ENCODE measurements at regions not wholly inside any gene's neighbourhood (a gene's known extent, or its start where the extent isn't known, plus 50 kb on each side); places are given as distances from the start of the nearest gene placed in this dataset.

DNA sequence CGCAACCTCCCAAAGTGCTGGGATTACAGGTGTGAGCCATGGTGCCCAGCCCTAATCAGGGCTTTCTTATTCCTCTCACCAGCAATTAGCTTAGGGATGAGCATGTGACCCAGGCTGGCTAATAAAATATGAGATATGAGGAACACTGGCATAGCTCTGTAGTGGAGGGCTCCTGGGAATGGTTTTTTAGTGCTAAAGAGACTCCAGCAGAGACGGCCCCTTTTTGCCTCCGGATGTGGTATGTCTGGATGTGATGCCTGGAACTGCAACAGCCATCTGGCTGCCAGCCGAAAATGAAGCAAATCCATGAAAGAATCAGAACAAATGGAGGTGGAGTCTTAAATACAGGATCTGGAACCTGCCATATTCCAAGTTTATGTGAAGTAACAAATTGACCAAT, 69.1 kb upstream of the MAGI1 start:
- no peak overlapping the region for H3K4me3 ChIP-seq (replicated peaks; ENCODE audit: low read depth, low read length)
- no peak for DNase-seq (ENCODE audit: extremely low read depth, insufficient read length)
- H3K27me3 ChIP-seq (replicated peaks; ENCODE audit: control insufficient read depth, insufficient read depth, low read length), result no peaks in the 10 kb centered on the region
- no peaks in the 10 kb centered on the region for H3K36me3 ChIP-seq (ENCODE audit: control insufficient read depth, insufficient read depth, low read length)
- no peak for TF ChIP-seq CTCF (IDR thresholded peaks at IDR 0.05; ENCODE audit: insufficient read depth, low read length, poor library complexity, severe bottlenecking)

DNA sequence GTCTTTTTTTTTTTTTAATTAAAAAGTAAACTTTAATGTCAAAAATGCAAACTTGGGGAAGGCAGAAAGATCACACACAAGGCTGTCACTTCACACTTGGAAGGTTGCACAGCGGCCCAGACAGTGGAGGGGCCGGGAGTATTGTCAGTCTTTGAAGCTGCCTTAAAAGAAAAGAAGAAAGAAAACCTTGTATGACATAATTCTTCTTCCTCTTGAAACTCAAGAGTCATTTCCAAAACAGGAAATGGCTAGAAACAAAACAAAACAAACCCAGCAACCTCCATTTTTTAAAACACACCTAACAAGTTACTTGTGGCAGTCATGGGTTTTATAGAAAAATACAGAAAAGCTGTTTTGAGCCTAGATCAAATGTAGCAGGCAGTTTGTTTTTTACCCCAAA, 68.1 kb upstream of the MAGI1 start:
- H3K36me3 ChIP-seq (ENCODE audit: control insufficient read depth, insufficient read depth, low read length), result no peaks in the 10 kb centered on the region

GRCh38 chr3:66104535-66104934, 65.8 kb upstream of the MAGI1 start:
- Histone ChIP-seq H3K27me3 (replicated peaks; ENCODE audit: control insufficient read depth, insufficient read depth, low read length) (no peaks in the 10 kb centered on the region), H3K4me3 (replicated peaks; ENCODE audit: low read depth, low read length) (no peak overlapping the region), H3K36me3 (ENCODE audit: control insufficient read depth, insufficient read depth, low read length) (no peaks in the 10 kb centered on the region)
- no peak for TF ChIP-seq CTCF (IDR thresholded peaks at IDR 0.05; ENCODE audit: insufficient read depth, low read length, poor library complexity, severe bottlenecking)
- DNase-seq (ENCODE audit: extremely low read depth, insufficient read length), result no peak

More for the DNA sequence above, 68.1 kb upstream of the MAGI1 start:
- no peak for TF ChIP-seq CTCF (IDR thresholded peaks at IDR 0.05; ENCODE audit: insufficient read depth, low read length, poor library complexity, severe bottlenecking)
- no peak for DNase-seq (ENCODE audit: extremely low read depth, insufficient read length)
- Histone ChIP-seq H3K27me3 (replicated peaks; ENCODE audit: control insufficient read depth, insufficient read depth, low read length) (no peaks in the 10 kb centered on the region), H3K4me3 (replicated peaks; ENCODE audit: low read depth, low read length) (no peak overlapping the region)

DNA sequence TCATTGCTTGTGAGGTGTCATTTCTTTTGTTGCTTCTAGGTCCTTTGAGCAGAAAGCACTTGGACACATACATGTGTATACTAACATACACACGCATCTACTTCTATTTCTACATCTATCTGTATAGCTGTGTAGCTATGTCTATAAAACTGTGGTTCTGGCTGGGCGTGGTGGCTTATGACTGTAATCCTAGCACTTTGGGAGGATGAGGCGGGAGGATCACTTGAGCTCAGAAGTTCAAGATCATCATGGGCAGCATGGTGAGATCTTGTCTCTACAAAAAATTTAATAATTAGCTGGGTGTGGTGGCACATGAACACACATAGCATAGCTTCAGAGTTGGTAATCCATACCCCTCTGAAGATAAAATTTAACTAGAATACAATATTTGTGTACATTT, 65.0 kb upstream of the MAGI1 start:
- Histone ChIP-seq H3K36me3 (ENCODE audit: control insufficient read depth, insufficient read depth, low read length) (no peaks in the 10 kb centered on the region), H3K27me3 (replicated peaks; ENCODE audit: control insufficient read depth, insufficient read depth, low read length) (no peaks in the 10 kb centered on the region), H3K4me3 (replicated peaks; ENCODE audit: low read depth, low read length) (no peak overlapping the region)
- no peak for TF ChIP-seq CTCF (IDR thresholded peaks at IDR 0.05; ENCODE audit: insufficient read depth, low read length, poor library complexity, severe bottlenecking)
- no peak for DNase-seq (ENCODE audit: extremely low read depth, insufficient read length)

DNA sequence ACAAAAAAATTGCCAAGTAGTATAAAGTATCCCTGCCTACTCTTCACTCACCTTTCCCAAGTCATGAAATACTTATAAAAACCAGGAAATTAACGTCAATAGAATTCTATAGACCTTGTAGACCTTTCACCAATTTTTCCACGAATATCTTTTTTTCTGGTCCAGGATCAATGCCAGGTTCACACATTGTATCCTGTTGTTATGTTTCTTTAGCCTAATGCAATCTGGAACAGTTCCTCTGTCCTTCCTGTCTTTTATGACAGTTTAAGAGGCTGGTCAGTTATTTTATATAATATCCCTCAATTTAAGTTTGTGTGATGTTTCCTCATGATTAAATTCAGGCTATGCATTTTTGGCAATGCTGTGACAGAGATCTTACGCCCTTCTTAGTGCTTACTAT, 63.2 kb upstream of the MAGI1 start:
- Histone ChIP-seq H3K36me3 (ENCODE audit: control insufficient read depth, insufficient read depth, low read length) (no peaks in the 10 kb centered on the region), H3K4me3 (replicated peaks; ENCODE audit: low read depth, low read length) (no peak overlapping the region), H3K27me3 (replicated peaks; ENCODE audit: control insufficient read depth, insufficient read depth, low read length) (no peaks in the 10 kb centered on the region)
- no peak for TF ChIP-seq CTCF (IDR thresholded peaks at IDR 0.05; ENCODE audit: insufficient read depth, low read length, poor library complexity, severe bottlenecking)
- DNase-seq (ENCODE audit: extremely low read depth, insufficient read length), result no peak

- TF ChIP-seq CTCF (IDR thresholded peaks at IDR 0.05; ENCODE audit: insufficient read depth, low read length, poor library complexity, severe bottlenecking), result no peak
- Histone ChIP-seq H3K27me3 (replicated peaks; ENCODE audit: control insufficient read depth, insufficient read depth, low read length) (no peaks in the 10 kb centered on the region), H3K4me3 (replicated peaks; ENCODE audit: low read depth, low read length) (no peak overlapping the region), H3K36me3 (ENCODE audit: control insufficient read depth, insufficient read depth, low read length) (no peaks in the 10 kb centered on the region)
- no peak for DNase-seq (ENCODE audit: extremely low read depth, insufficient read length)
Measured at GRCh38 chr3:66099541-66100065, 60.9 kb upstream of the MAGI1 start.
